SU-DHL-6 (cell line): ENCODE measurements at regions not wholly inside any gene's neighbourhood (a gene's known extent, or its start where the extent isn't known, plus 50 kb on each side); places are given as distances from the start of the nearest gene placed in this dataset.

ENCODE experiments used
- CTCF ChIP-seq: fragments of 200-600 bp; sonication (generic); IDR thresholded peaks from one replicate; pipeline ENCODE4 v1.5.1; 2017; ENCODE audit warnings: antibody characterized with exemption, mild to moderate bottlenecking, low read length, moderate library complexity; ENCODE audit not compliant: insufficient read depth, poor library complexity, severe bottlenecking
- EZH2phosphoT487 ChIP-seq: fragments of 200-600 bp; sonication (generic), shearing (Covaris generic); conservative IDR thresholded peaks from 2 replicates; pipeline ENCODE4 v1.6.1; 2018; ENCODE audit warnings: mild to moderate bottlenecking, antibody characterized with exemption, low read length, moderate library complexity, mixed read lengths

DNA sequence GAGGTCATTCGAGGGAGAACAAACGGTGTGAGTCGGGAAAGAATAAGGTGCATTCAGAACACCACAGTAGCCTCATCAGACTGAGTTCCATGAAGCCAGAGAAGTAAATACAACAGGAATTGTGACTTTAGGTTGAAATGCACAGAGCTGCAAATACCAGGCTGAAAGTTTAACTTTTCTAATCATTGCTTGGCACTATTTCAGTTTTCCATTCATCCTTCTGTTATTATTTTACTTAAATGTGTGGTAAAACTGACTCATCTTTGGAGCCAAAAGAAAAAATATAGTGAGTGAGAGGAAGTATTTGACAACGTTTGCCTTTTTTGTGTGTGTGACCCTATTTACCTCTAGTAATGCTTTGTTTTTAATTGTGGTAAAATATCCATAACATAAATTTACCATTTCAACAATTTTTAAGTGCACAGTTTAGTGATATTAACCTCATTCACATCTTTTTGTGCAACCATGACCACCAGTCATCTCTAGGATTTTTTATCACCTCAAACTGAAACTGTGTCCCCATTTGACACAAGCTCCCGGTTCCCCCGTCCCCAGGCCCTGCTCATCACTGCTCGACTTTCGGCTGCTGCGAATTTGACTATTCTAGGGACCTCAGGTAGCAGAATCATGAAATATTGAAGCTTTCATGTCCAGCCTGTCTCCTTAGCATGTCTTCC is 166.8 kb downstream of the HSD17B3 start:
- TF ChIP-seq CTCF (no peak), EZH2phosphoT487 (no peak)
